GM23338 (cell line): ENCODE measurements at regions not wholly inside any gene's neighbourhood (a gene's known extent, or its start where the extent isn't known, plus 50 kb on each side); places are given as distances from the start of the nearest gene placed in this dataset.

Experiments used
- ATAC-seq: fragments of 200-7000 bp; cut with Tn5 transposase; 3 replicates; pipeline ENCODE4 v1.9.1; 2020
- DNase-seq: peaks from one replicate; pipeline ENCODE4 v3.0.0-alpha.2; 2015; ENCODE audit warnings: low spot score
- H2AFZ ChIP-seq: fragments of 200-600 bp; sonication (generic); 2 replicates; pipeline ENCODE4 v1.8.0; 2016; ENCODE audit warnings: antibody characterized with exemption, mild to moderate bottlenecking, moderate library complexity
- H3F3A ChIP-seq: fragments of 200-600 bp; sonication (generic); replicated peaks from 2 replicates; pipeline ENCODE4 v1.8.0; 2017; ENCODE audit warnings: antibody characterized with exemption, mixed run types, low read depth
- H3K27ac ChIP-seq: fragments of 200-600 bp; sonication (generic); 2 replicates; pipeline ENCODE4 v1.6.1; 2016; ENCODE audit warnings: low read depth
- H3K27me3 ChIP-seq: fragments of 200-600 bp; sonication (generic); 2 replicates; pipeline ENCODE4 v1.8.0; 2016; ENCODE audit warnings: mild to moderate bottlenecking, mixed run types, moderate library complexity; ENCODE audit not compliant: insufficient read depth
- H3K36me3 ChIP-seq: fragments of 200-600 bp; sonication (generic); 2 replicates; pipeline ENCODE4 v1.8.0; 2016; ENCODE audit warnings: mild to moderate bottlenecking; ENCODE audit not compliant: insufficient read depth
- H3K4me1 ChIP-seq: fragments of 200-600 bp; sonication (generic); 2 replicates; pipeline ENCODE4 v1.8.0; 2016; ENCODE audit warnings: mild to moderate bottlenecking, moderate library complexity; ENCODE audit not compliant: insufficient read depth
- H3K4me2 ChIP-seq: fragments of 200-600 bp; sonication (generic); 2 replicates; pipeline ENCODE4 v1.7.1; 2017; ENCODE audit warnings: mixed run types
- H3K4me3 ChIP-seq: fragments of 200-600 bp; sonication (generic); 2 replicates; pipeline ENCODE4 v1.6.1; 2016; ENCODE audit warnings: mixed run types
- H3K79me2 ChIP-seq: fragments of 200-600 bp; sonication (generic); replicated peaks from 2 replicates; pipeline ENCODE4 v1.8.0; 2017; ENCODE audit warnings: mild to moderate bottlenecking; ENCODE audit not compliant: insufficient read depth
- H3K9me2 ChIP-seq: fragments of 200-600 bp; sonication (generic); 2 replicates; pipeline ENCODE4 v1.8.0; 2017; ENCODE audit not compliant: insufficient read depth
- H4K20me1 ChIP-seq: fragments of 200-600 bp; sonication (generic); replicated peaks from 2 replicates; pipeline ENCODE4 v1.8.0; 2017; ENCODE audit warnings: mild to moderate bottlenecking; ENCODE audit not compliant: insufficient read depth
- H3K27ac Mint-ChIP-seq: 2 replicates; pipeline ENCODE4 v1.8.0; 2020; ENCODE audit warnings: inconsistent platforms, mild to moderate bottlenecking, moderate library complexity, mixed read lengths
- H3K27me3 Mint-ChIP-seq: 3 replicates; pipeline ENCODE4 v1.8.0; 2022; ENCODE audit warnings: low read depth, mild to moderate bottlenecking, moderate library complexity, mixed read lengths, inconsistent platforms; ENCODE audit not compliant: insufficient read depth, poor library complexity
- H3K36me3 Mint-ChIP-seq: 3 replicates; pipeline ENCODE4 v1.8.0; 2021; ENCODE audit warnings: low read depth, mild to moderate bottlenecking, inconsistent platforms, moderate library complexity, mixed read lengths
- H3K4me1 Mint-ChIP-seq: 3 replicates; pipeline ENCODE4 v1.8.0; 2020; ENCODE audit warnings: mild to moderate bottlenecking, inconsistent platforms, mixed read lengths
- H3K4me3 Mint-ChIP-seq: 3 replicates; pipeline ENCODE4 v1.8.0; 2021; ENCODE audit warnings: moderate library complexity, mild to moderate bottlenecking, inconsistent platforms, mixed read lengths
- H3K9me3 Mint-ChIP-seq: 3 replicates; pipeline ENCODE4 v1.8.0; 2020; ENCODE audit warnings: moderate library complexity, mild to moderate bottlenecking, inconsistent platforms, mixed read lengths
- CREB1 ChIP-seq: fragments of 250-450 bp; sonication (Bioruptor Pico); IDR thresholded peaks from 2 replicates; pipeline ENCODE4 v1.5.0; 2020; ENCODE audit warnings: low read depth, mild to moderate bottlenecking, moderate library complexity
- EZH2 ChIP-seq: fragments of 200-600 bp; sonication (generic); IDR thresholded peaks from one replicate; pipeline ENCODE4 v1.8.0; 2017; ENCODE audit warnings: antibody characterized with exemption, mild to moderate bottlenecking, low read depth; ENCODE audit not compliant: unreplicated experiment
- EZH2phosphoT487 ChIP-seq: fragments of 200-600 bp; sonication (generic); IDR thresholded peaks from one replicate; pipeline ENCODE4 v1.8.1; 2018; ENCODE audit warnings: antibody characterized with exemption; ENCODE audit not compliant: unreplicated experiment
- JUNB ChIP-seq: IDR thresholded peaks from one replicate; pipeline ENCODE4 v1.6.1; 2016; ENCODE audit warnings: antibody characterized with exemption; ENCODE audit not compliant: unreplicated experiment
- STAT1 ChIP-seq: IDR thresholded peaks from one replicate; pipeline ENCODE4 v1.6.1; 2016; ENCODE audit warnings: antibody characterized with exemption; ENCODE audit not compliant: unreplicated experiment
- ZNF114 ChIP-seq: fragments of 250-450 bp; sonication (Bioruptor Pico); IDR thresholded peaks from 2 replicates; pipeline ENCODE4 v1.5.0; 2020; ENCODE audit warnings: mild to moderate bottlenecking, moderate library complexity
- ZNF331 ChIP-seq: fragments of 250-450 bp; sonication (Bioruptor Pico); IDR thresholded peaks from 2 replicates; pipeline ENCODE4 v1.5.0; 2020; ENCODE audit warnings: low read depth, mild to moderate bottlenecking, moderate library complexity
- TF ChIP-seq, protein P1 (sequence below), 2 experiments: fragments of 200-600 bp in 1 of 2; sonication (generic) in 1 of 2; conservative IDR thresholded peaks; 2 replicates each; pipeline versions ENCODE4 v1.5.1 to v1.6.1; 2016 to 2017; ENCODE audit warnings: antibody characterized with exemption in 2 of 2, low read depth in 2 of 2, mild to moderate bottlenecking in 2 of 2, moderate library complexity in 1 of 2
- TF ChIP-seq, protein P2 (sequence below): IDR thresholded peaks from 2 replicates; pipeline ENCODE4 v1.6.1; 2016; ENCODE audit warnings: antibody characterized with exemption
- TF ChIP-seq, protein P3 (sequence below): fragments of 250-450 bp; sonication (Bioruptor Pico); IDR thresholded peaks from 2 replicates; pipeline ENCODE4 v1.5.0; 2020; ENCODE audit warnings: mild to moderate bottlenecking, moderate library complexity

DNA sequence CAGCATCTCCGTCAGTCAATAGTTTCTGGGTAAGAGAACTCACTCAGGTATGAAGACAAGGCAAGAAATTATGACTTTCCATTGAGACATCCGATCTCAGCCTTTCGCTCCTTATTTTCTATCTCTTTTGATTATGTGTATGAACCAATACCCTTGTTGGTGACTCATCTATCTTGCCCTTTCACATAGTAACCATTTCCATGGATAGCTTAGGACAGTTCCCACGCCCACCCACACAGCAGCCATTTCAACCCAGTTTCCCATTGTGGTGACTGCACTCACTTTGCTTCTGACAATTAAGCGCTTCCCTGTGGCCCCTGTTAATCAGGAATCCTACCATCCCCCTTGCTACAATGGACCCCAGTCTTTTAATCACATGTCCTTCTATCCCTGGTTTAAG, 210.6 kb upstream of the ADGRL2 start:
- Mint-ChIP-seq H3K9me3 (no peaks in the 10 kb centered on the region), H3K27me3 (no peaks in the 10 kb centered on the region), H3K4me1 (peaks cover 2% of the 10 kb centered on the region; the same call in 2 of the 3 replicates), H3K36me3 (no peaks in the 10 kb centered on the region), H3K27ac (no peak overlapping the region), H3K4me3 (no peak overlapping the region)
- no peak for TF ChIP-seq CREB1
- TF ChIP-seq EZH2 = no peak
- no peak for TF ChIP-seq ZNF114 (CRISPR knock-in tag)
- TF ChIP-seq EZH2phosphoT487 = no peak
- no peak for TF ChIP-seq ZNF331
- TF ChIP-seq, protein P1, sequence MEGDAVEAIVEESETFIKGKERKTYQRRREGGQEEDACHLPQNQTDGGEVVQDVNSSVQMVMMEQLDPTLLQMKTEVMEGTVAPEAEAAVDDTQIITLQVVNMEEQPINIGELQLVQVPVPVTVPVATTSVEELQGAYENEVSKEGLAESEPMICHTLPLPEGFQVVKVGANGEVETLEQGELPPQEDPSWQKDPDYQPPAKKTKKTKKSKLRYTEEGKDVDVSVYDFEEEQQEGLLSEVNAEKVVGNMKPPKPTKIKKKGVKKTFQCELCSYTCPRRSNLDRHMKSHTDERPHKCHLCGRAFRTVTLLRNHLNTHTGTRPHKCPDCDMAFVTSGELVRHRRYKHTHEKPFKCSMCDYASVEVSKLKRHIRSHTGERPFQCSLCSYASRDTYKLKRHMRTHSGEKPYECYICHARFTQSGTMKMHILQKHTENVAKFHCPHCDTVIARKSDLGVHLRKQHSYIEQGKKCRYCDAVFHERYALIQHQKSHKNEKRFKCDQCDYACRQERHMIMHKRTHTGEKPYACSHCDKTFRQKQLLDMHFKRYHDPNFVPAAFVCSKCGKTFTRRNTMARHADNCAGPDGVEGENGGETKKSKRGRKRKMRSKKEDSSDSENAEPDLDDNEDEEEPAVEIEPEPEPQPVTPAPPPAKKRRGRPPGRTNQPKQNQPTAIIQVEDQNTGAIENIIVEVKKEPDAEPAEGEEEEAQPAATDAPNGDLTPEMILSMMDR (conservative IDR thresholded peaks at IDR 0.05; ENCODE audit: low read depth in 2 of 2) = no peak
- H3K36me3 ChIP-seq = no peaks in the 10 kb centered on the region
- H2AFZ ChIP-seq = no peak overlapping the region
- no peak for DNase-seq
- no peaks in the 10 kb centered on the region for H4K20me1 ChIP-seq
- H3K9me2 ChIP-seq = peaks cover 4% of the 10 kb centered on the region
- no peaks in the 10 kb centered on the region for H3F3A ChIP-seq
- H3K4me2 ChIP-seq = no peak overlapping the region
- ATAC-seq = no peak
- no peak overlapping the region for H3K27ac ChIP-seq
- H3K27me3 ChIP-seq = no peaks in the 10 kb centered on the region
- H3K79me2 ChIP-seq = no peaks in the 10 kb centered on the region
- H3K4me3 ChIP-seq = no peak overlapping the region
- H3K4me1 ChIP-seq = no peaks in the 10 kb centered on the region

DNA sequence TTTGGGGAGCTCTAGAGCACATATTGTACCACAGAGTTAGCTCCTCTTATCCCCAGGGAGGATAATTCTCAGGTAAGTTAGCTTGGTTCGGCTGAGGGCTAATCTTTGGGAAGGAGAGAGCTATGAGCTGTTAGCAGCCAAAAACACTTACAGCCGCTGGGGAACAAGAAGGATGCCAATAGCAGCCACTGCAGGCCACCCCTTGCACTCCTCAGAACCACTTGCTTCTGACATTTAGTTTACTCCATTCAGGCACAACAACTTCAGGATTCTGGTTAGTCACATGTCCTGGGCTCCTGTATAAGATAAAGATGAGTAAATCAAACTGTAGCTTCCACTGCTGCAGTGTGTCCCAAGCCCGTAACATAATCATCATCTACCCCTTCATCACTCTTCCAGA, 212.6 kb upstream of the ADGRL2 start:
- Histone ChIP-seq H3K79me2 (no peaks in the 10 kb centered on the region), H3F3A (no peaks in the 10 kb centered on the region), H4K20me1 (no peaks in the 10 kb centered on the region), H3K4me1 (no peaks in the 10 kb centered on the region), H3K4me3 (no peak overlapping the region), H3K36me3 (no peaks in the 10 kb centered on the region), H3K27ac (no peak overlapping the region), H2AFZ (0 out of 2 replicates have a peak overlapping the region, but pooled peaks have one; percentile 28), H3K9me2 (peaks cover 4% of the 10 kb centered on the region), H3K4me2 (no peak overlapping the region), H3K27me3 (no peaks in the 10 kb centered on the region)
- Mint-ChIP-seq H3K27ac (no peak overlapping the region), H3K36me3 (no peaks in the 10 kb centered on the region), H3K4me3 (no peak overlapping the region), H3K4me1 (peaks cover 2% of the 10 kb centered on the region; the same call in 2 of the 3 replicates), H3K9me3 (no peaks in the 10 kb centered on the region), H3K27me3 (no peaks in the 10 kb centered on the region)
- no peak for ATAC-seq
- DNase-seq = no peak
- TF ChIP-seq JUNB (no peak), ZNF114 (CRISPR knock-in tag) (no peak), CREB1 (no peak), EZH2phosphoT487 (no peak), ZNF331 (no peak), EZH2 (no peak), STAT1 (no peak)
- TF ChIP-seq, protein P2, sequence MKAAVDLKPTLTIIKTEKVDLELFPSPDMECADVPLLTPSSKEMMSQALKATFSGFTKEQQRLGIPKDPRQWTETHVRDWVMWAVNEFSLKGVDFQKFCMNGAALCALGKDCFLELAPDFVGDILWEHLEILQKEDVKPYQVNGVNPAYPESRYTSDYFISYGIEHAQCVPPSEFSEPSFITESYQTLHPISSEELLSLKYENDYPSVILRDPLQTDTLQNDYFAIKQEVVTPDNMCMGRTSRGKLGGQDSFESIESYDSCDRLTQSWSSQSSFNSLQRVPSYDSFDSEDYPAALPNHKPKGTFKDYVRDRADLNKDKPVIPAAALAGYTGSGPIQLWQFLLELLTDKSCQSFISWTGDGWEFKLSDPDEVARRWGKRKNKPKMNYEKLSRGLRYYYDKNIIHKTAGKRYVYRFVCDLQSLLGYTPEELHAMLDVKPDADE = no peak
- TF ChIP-seq, protein P1 (conservative IDR thresholded peaks at IDR 0.05; ENCODE audit: low read depth in 2 of 2) = no peak
- TF ChIP-seq, protein P3, sequence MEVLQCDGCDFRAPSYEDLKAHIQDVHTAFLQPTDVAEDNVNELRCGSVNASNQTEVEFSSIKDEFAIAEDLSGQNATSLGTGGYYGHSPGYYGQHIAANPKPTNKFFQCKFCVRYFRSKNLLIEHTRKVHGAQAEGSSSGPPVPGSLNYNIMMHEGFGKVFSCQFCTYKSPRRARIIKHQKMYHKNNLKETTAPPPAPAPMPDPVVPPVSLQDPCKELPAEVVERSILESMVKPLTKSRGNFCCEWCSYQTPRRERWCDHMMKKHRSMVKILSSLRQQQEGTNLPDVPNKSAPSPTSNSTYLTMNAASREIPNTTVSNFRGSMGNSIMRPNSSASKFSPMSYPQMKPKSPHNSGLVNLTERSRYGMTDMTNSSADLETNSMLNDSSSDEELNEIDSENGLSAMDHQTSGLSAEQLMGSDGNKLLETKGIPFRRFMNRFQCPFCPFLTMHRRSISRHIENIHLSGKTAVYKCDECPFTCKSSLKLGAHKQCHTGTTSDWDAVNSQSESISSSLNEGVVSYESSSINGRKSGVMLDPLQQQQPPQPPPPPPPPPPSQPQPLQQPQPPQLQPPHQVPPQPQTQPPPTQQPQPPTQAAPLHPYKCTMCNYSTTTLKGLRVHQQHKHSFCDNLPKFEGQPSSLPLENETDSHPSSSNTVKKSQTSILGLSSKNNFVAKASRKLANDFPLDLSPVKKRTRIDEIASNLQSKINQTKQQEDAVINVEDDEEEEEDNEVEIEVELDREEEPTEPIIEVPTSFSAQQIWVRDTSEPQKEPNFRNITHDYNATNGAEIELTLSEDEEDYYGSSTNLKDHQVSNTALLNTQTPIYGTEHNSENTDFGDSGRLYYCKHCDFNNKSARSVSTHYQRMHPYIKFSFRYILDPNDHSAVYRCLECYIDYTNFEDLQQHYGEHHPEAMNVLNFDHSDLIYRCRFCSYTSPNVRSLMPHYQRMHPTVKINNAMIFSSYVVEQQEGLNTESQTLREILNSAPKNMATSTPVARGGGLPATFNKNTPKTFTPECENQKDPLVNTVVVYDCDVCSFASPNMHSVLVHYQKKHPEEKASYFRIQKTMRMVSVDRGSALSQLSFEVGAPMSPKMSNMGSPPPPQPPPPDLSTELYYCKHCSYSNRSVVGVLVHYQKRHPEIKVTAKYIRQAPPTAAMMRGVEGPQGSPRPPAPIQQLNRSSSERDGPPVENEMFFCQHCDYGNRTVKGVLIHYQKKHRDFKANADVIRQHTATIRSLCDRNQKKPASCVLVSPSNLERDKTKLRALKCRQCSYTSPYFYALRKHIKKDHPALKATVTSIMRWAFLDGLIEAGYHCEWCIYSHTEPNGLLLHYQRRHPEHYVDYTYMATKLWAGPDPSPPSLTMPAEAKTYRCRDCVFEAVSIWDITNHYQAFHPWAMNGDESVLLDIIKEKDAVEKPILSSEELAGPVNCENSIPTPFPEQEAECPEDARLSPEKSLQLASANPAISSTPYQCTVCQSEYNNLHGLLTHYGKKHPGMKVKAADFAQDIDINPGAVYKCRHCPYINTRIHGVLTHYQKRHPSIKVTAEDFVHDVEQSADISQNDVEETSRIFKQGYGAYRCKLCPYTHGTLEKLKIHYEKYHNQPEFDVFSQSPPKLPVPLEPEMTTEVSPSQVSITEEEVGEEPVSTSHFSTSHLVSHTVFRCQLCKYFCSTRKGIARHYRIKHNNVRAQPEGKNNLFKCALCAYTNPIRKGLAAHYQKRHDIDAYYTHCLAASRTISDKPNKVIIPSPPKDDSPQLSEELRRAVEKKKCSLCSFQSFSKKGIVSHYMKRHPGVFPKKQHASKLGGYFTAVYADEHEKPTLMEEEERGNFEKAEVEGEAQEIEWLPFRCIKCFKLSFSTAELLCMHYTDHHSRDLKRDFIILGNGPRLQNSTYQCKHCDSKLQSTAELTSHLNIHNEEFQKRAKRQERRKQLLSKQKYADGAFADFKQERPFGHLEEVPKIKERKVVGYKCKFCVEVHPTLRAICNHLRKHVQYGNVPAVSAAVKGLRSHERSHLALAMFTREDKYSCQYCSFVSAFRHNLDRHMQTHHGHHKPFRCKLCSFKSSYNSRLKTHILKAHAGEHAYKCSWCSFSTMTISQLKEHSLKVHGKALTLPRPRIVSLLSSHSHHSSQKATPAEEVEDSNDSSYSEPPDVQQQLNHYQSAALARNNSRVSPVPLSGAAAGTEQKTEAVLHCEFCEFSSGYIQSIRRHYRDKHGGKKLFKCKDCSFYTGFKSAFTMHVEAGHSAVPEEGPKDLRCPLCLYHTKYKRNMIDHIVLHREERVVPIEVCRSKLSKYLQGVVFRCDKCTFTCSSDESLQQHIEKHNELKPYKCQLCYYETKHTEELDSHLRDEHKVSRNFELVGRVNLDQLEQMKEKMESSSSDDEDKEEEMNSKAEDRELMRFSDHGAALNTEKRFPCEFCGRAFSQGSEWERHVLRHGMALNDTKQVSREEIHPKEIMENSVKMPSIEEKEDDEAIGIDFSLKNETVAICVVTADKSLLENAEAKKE (CRISPR knock-in tag) = no peak
